ENCODE measurements at regions not wholly inside any gene's neighbourhood (a gene's known extent, or its start where the extent isn't known, plus 50 kb on each side); places are given as distances from the start of the nearest gene placed in this dataset.
"Not testable (repeated sequence)": the region's sequence is repeated elsewhere in the genome, so short reads cannot be mapped to it uniquely, and the experiment has no call there.

GRCh38 chr2:207216457-207216856, 50.7 kb upstream of the KLF7 start:
- DNase-seq (ENCODE audit: low read depth in 3 of 3, low spot score in 1 of 3): no peak

GRCh38 chr2:207217442-207217841, 51.7 kb upstream of the KLF7 start:
- no peak for DNase-seq (ENCODE audit: low read depth in 3 of 3, low spot score in 1 of 3)

- DNase-seq (ENCODE audit: low read depth in 3 of 3, low spot score in 1 of 3): no peak
These were observed 53.4 kb upstream of the KLF7 start for GRCh38 chr2:207219081-207219630.

GRCh38 chr2:207219676-207220501, 54.1 kb upstream of the KLF7 start:
- no peak for DNase-seq (ENCODE audit: low read depth in 3 of 3, low spot score in 1 of 3)

GRCh38 chr2:207221731-207222130, 56.0 kb upstream of the KLF7 start:
- no peak for DNase-seq (ENCODE audit: low read depth in 3 of 3, low spot score in 1 of 3)

GRCh38 chr2:207223051-207223450, 57.3 kb upstream of the KLF7 start:
- no peak for DNase-seq (ENCODE audit: low read depth in 3 of 3, low spot score in 1 of 3)

- no peak for DNase-seq (ENCODE audit: low read depth in 3 of 3, low spot score in 1 of 3)
These were observed 58.6 kb upstream of the KLF7 start for GRCh38 chr2:207224381-207224780.

GRCh38 chr2:207224791-207225482, 59.2 kb upstream of the KLF7 start:
- DNase-seq (ENCODE audit: low read depth in 3 of 3, low spot score in 1 of 3): peak in 1 of 3 donors; percentile 27

GRCh38 chr2:207225773-207226172, 60.0 kb upstream of the KLF7 start:
- no peak for DNase-seq (ENCODE audit: low read depth in 3 of 3, low spot score in 1 of 3)

GRCh38 chr2:207226243-207226642, 60.5 kb upstream of the KLF7 start:
- no peak for DNase-seq (ENCODE audit: low read depth in 3 of 3, low spot score in 1 of 3)

GRCh38 chr2:207226671-207227061, 60.9 kb upstream of the KLF7 start:
- DNase-seq (ENCODE audit: low read depth in 3 of 3, low spot score in 1 of 3): no peak

GRCh38 chr2:207227062-207227748, 61.5 kb upstream of the KLF7 start:
- DNase-seq (ENCODE audit: low read depth in 3 of 3, low spot score in 1 of 3): no peak

- DNase-seq (ENCODE audit: low read depth in 3 of 3, low spot score in 1 of 3): no peak
These were observed 62.0 kb upstream of the KLF7 start for GRCh38 chr2:207227749-207228145.

- no peak for DNase-seq (ENCODE audit: low read depth in 3 of 3, low spot score in 1 of 3)
These were observed 62.7 kb upstream of the KLF7 start for GRCh38 chr2:207228402-207228801.

- no peak for DNase-seq (ENCODE audit: low read depth in 3 of 3, low spot score in 1 of 3)
These were observed 63.4 kb upstream of the KLF7 start for GRCh38 chr2:207229161-207229560.

GRCh38 chr2:207230261-207231105, 64.7 kb upstream of the KLF7 start:
- no peak for DNase-seq (ENCODE audit: low read depth in 3 of 3, low spot score in 1 of 3)

GRCh38 chr2:207231106-207231865, 65.5 kb upstream of the KLF7 start:
- DNase-seq (ENCODE audit: low read depth in 3 of 3, low spot score in 1 of 3): no peak

- DNase-seq (ENCODE audit: low read depth in 3 of 3, low spot score in 1 of 3): no peak
These were observed 66.2 kb upstream of the KLF7 start for GRCh38 chr2:207231967-207232366.

- not testable (repeated sequence) for DNase-seq (ENCODE audit: low read depth in 3 of 3, low spot score in 1 of 3)
These were observed 67.4 kb upstream of the KLF7 start for GRCh38 chr2:207233141-207233540.

- DNase-seq (ENCODE audit: low read depth in 3 of 3, low spot score in 1 of 3): no peak
These were observed 68.0 kb upstream of the KLF7 start for GRCh38 chr2:207233731-207234130.

Data from stimulated activated CD4-positive, alpha-beta T cell treated with anti-CD3 and anti-CD28 coated beads, TNF-alpha, amount 100 ng/mL, for 1 hour (primary cell).